ENCODE measurements at regions not wholly inside any gene's neighbourhood (a gene's known extent, or its start where the extent isn't known, plus 50 kb on each side); places are given as distances from the start of the nearest gene placed in this dataset.
"Not testable (repeated sequence)": the region's sequence is repeated elsewhere in the genome, so short reads cannot be mapped to it uniquely, and the experiment has no call there.

GRCh38 chr7:35853194-35853593, 52.3 kb downstream of the SEPTIN7 start:
- not testable (repeated sequence) for DNase-seq

- no peak for DNase-seq
Observed at GRCh38 chr7:35854311-35854710, 53.5 kb downstream of the SEPTIN7 start.

- no peak for DNase-seq
Observed at GRCh38 chr7:35856175-35856574, 55.3 kb downstream of the SEPTIN7 start.

GRCh38 chr7:35860664-35861063, 59.8 kb downstream of the SEPTIN7 start:
- no peak for DNase-seq

- no peak for DNase-seq
Observed at GRCh38 chr7:35865287-35865686, 64.4 kb downstream of the SEPTIN7 start.

- no peak for DNase-seq
Observed at GRCh38 chr7:35866186-35866585, 65.3 kb downstream of the SEPTIN7 start.

GRCh38 chr7:35869117-35869516, 68.3 kb downstream of the SEPTIN7 start:
- not testable (repeated sequence) for DNase-seq

GRCh38 chr7:35869810-35870209, 69.0 kb downstream of the SEPTIN7 start:
- DNase-seq, result no peak

GRCh38 chr7:35871856-35872255, 71.0 kb downstream of the SEPTIN7 start:
- DNase-seq, result no peak

- no peak for DNase-seq
Observed at GRCh38 chr7:35874886-35875285, 74.0 kb downstream of the SEPTIN7 start.

GRCh38 chr7:35875292-35875691, 74.4 kb downstream of the SEPTIN7 start:
- no peak for DNase-seq

- DNase-seq, result no peak
Observed at GRCh38 chr7:35878351-35878750, 77.5 kb downstream of the SEPTIN7 start.

- DNase-seq, result not testable (repeated sequence)
Observed at GRCh38 chr7:35887430-35887829, 86.6 kb downstream of the SEPTIN7 start.

- DNase-seq, result no peak
Observed at GRCh38 chr7:35889001-35889400, 88.1 kb downstream of the SEPTIN7 start.

- DNase-seq, result no peak
Observed at GRCh38 chr7:35889870-35890269, 89.0 kb downstream of the SEPTIN7 start.

- DNase-seq, result no peak
Observed at GRCh38 chr7:35891004-35891830, 90.4 kb downstream of the SEPTIN7 start.

- DNase-seq, result no peak
Observed at GRCh38 chr7:35893649-35894048, 92.8 kb downstream of the SEPTIN7 start.

GRCh38 chr7:35894721-35895120, 93.9 kb downstream of the SEPTIN7 start:
- DNase-seq, result no peak

GRCh38 chr7:35900651-35901050, 99.8 kb downstream of the SEPTIN7 start:
- no peak for DNase-seq

- no peak for DNase-seq
Observed at GRCh38 chr7:35905555-35905954, 104.7 kb downstream of the SEPTIN7 start.

GRCh38 chr7:35906191-35906908, 105.5 kb downstream of the SEPTIN7 start:
- DNase-seq, result peak; percentile 65

- no peak for DNase-seq
Observed at GRCh38 chr7:35908331-35909216, 107.7 kb downstream of the SEPTIN7 start.

- DNase-seq, result no peak
Observed at GRCh38 chr7:35909870-35910357, 109.1 kb downstream of the SEPTIN7 start.
